ENCODE measurements at regions not wholly inside any gene's neighbourhood (a gene's known extent, or its start where the extent isn't known, plus 50 kb on each side); places are given as distances from the start of the nearest gene placed in this dataset.

- TF ChIP-seq MAX (IDR thresholded peaks at IDR 0.05) (no peak), NFIC (IDR thresholded peaks at IDR 0.05) (no peak), TEAD4 (IDR thresholded peaks at IDR 0.05) (no peak), FOXM1 (IDR thresholded peaks at IDR 0.05; ENCODE audit: borderline replicate concordance, low read depth) (no peak), CEBPB (IDR thresholded peaks at IDR 0.05) (no peak), TAF1 (IDR thresholded peaks at IDR 0.05; ENCODE audit: low read depth) (no peak), YY1 (IDR thresholded peaks at IDR 0.05; ENCODE audit: low read depth) (no peak), EP300 (IDR thresholded peaks at IDR 0.05; ENCODE audit: borderline replicate concordance) (no peak), RAD21 (IDR thresholded peaks at IDR 0.05; ENCODE audit: low read depth) (no peak), TCF12 (IDR thresholded peaks at IDR 0.05; ENCODE audit: low read depth) (no peak)
These were observed 214.1 kb downstream of the DIRAS2 start for GRCh38 chr9:90428517-90428916.
